ENCODE measurements at regions not wholly inside any gene's neighbourhood (a gene's known extent, or its start where the extent isn't known, plus 50 kb on each side); places are given as distances from the start of the nearest gene placed in this dataset.

DNA sequence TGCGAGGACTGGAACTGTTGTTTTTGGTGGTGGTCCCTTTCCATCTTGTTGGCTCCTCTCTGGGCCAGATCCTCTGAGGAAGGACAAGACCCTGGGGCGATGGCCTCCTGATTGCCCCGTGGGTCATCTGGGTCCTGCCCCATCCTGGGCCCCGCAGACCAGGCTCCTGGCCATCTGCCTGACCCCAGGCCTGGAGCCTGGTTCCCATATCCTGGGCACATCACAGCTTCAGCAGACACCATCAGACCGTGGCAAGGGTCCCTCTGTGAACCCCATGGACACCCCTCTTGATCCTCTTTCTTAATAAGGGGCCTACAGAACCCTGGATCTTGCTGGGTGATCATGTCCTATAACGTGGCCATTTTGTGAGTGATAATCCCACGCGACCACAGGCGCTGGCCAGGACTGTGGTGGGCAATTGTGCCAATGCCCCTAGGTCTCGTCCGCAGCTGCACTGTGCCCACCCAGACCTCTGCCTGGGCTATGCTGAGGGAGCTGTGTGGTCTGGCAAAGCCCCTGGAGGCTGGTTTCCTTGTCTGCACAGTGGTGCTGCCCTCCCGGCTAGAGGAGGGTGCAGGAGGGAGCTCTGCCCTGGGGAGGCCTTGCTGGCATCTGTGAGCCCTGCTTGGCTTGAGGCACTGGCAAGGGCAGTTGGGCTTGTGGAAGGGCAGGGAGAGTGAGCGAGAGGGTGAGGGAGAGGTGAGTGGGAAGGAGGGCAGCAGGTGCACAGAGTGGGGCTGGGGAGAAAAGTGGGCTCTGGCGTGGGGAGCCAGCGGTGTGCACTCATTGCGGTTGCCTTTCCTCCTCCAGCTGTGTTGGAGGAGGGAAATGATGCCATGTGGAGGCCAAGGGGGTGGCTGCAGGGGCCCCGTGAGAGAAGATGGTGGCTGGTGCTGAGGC is 53.1 kb upstream of the PRR23E start:
- no peak for DNase-seq

GRCh38 chr3:127140501-127141460 is 52.1 kb upstream of the PRR23E start:
- no peak for DNase-seq

DNA sequence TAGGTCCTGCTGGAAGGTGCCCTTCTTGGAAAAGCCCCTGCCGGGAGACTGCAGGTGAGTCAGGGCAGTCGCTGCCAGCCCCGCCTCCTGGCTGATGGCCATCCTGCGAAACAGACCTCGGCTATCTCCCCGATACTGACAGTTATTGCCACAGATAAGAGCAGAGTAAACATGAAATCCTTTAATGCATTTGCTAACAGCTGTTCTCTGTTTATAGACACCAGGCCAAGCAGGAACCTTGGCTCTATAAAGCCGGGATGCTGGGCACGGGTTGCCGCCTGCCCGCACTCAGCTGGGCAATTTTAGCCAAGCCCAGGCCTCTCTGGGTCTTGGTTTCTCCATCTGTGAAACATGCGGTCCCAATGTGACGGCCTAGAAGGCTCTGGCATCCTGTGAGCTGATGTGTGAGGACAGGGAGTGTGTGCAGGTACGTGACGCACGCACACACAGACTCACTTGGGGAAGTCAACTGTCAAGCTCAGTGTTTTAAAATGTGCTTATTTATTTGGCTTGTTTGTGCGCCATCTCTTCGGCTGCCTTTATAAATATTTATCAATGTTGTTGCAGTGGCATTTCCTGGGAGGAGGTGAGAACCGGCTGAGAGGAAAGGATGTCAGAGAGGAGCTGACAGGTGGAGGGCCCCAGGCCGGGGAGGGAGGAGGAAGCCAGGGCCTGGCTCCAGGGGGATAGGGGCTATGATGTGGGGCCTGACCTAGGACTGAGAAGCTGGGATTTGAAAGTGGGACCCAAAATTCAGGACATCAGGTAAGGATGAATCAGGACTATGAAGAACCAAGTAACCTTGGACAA is 50.8 kb upstream of the PRR23E start:
- peak; percentile 82 for DNase-seq
